Mesendoderm (in vitro differentiated cells): ENCODE measurements at regions not wholly inside any gene's neighbourhood (a gene's known extent, or its start where the extent isn't known, plus 50 kb on each side); places are given as distances from the start of the nearest gene placed in this dataset.

Source experiments
- DNase-seq: peaks from one replicate; pipeline ENCODE4 v3.0.0; 2013
- H2AK5ac ChIP-seq: 2 replicates; pipeline ENCODE4 v1.6.1; 2013; ENCODE audit warnings: low read length, inconsistent platforms
- H2BK120ac ChIP-seq: 2 replicates; pipeline ENCODE4 v1.6.1; 2013; ENCODE audit warnings: low read depth, mild to moderate bottlenecking, low read length, moderate library complexity, mixed read lengths
- H2BK15ac ChIP-seq: replicated peaks from 2 replicates; pipeline ENCODE4 v1.6.1; 2013; ENCODE audit warnings: low read depth, mild to moderate bottlenecking, moderate library complexity
- H2BK5ac ChIP-seq: 2 replicates; pipeline ENCODE4 v1.6.1; 2013; ENCODE audit warnings: low read length, inconsistent platforms
- H3K18ac ChIP-seq: 2 replicates; pipeline ENCODE4 v1.6.1; 2013; ENCODE audit warnings: mild to moderate bottlenecking, low read length, mixed read lengths
- H3K23ac ChIP-seq: one replicate; pipeline ENCODE4 v1.6.1; 2013; ENCODE audit warnings: low read length
- H3K27ac ChIP-seq: 2 replicates; pipeline ENCODE4 v1.5.1; 2013; ENCODE audit warnings: low read depth, mild to moderate bottlenecking, inconsistent platforms, low read length, moderate library complexity
- H3K27me3 ChIP-seq: 2 replicates; pipeline ENCODE4 v1.6.1; 2013; ENCODE audit warnings: low read length, control low read depth, mild to moderate bottlenecking, inconsistent platforms; ENCODE audit not compliant: insufficient read depth, poor library complexity
- H3K36me3 ChIP-seq: 2 replicates; pipeline ENCODE4 v1.6.1; 2013; ENCODE audit warnings: low read length, inconsistent platforms; ENCODE audit not compliant: control insufficient read depth, insufficient read depth
- H3K4ac ChIP-seq: one replicate; pipeline ENCODE4 v1.6.1; 2013; ENCODE audit warnings: low read depth, mild to moderate bottlenecking, low read length, moderate library complexity
- H3K4me1 ChIP-seq: 2 replicates; pipeline ENCODE4 v1.6.1; 2013; ENCODE audit warnings: low read depth, low read length, inconsistent platforms; ENCODE audit not compliant: control insufficient read depth
- H3K4me2 ChIP-seq: 2 replicates; pipeline ENCODE4 v1.6.1; 2013; ENCODE audit warnings: low read length
- H3K4me3 ChIP-seq: 2 replicates; pipeline ENCODE4 v1.5.1; 2013; ENCODE audit warnings: mild to moderate bottlenecking, low read length
- H3K56ac ChIP-seq: one replicate; pipeline ENCODE4 v1.6.1; 2013; ENCODE audit warnings: low read length
- H3K79me1 ChIP-seq: 2 replicates; pipeline ENCODE4 v1.6.1; 2013; ENCODE audit warnings: low read length, inconsistent platforms
- H3K79me2 ChIP-seq: 2 replicates; pipeline ENCODE4 v1.6.1; 2013; ENCODE audit warnings: mild to moderate bottlenecking, low read length; ENCODE audit not compliant: control insufficient read depth, insufficient read depth
- H3K9ac ChIP-seq: 2 replicates; pipeline ENCODE4 v1.6.1; 2013; ENCODE audit warnings: low read length, inconsistent platforms
- H4K5ac ChIP-seq: one replicate; pipeline ENCODE4 v1.6.1; 2013; ENCODE audit warnings: low read length
- H4K8ac ChIP-seq: one replicate; pipeline ENCODE4 v1.6.1; 2013; ENCODE audit warnings: low read depth, mild to moderate bottlenecking, control low read depth, low read length, moderate library complexity
- WGBS: extraction: QIAGEN DNeasy Blood & Tissue Kit; methylation state at CpG from one replicate; pipeline ENCODE4 v1.1.7; 2013; ENCODE audit warnings: low lambda C conversion rate, missing lambda C conversion rate; ENCODE audit not compliant: insufficient coverage; ENCODE audit errors: extremely low coverage; 5-methylcytosine and 5-hydroxymethylcytosine counted together

DNA sequence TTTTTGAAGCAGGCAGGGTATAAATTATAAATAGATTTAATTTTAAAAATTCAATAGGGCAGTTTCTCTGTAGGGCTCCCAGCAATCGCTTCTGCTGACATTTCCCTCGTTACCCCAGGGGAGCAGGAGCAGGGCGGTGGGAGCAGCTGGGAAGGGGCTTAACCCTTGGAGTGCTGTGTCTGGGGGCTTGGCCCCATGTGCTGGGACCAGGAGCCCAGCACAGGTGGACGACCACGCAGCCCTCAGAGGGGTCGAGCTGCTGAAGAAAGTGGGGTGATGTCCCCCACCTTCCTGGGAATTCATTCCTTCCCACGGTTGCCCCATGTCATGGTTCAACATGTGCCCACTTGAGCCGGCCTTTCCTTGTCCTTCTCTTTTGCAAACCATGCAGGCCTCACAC lies 67.5 kb upstream of the STX16 start:
- no peak overlapping the region for H2BK5ac ChIP-seq
- H3K79me2 ChIP-seq: no peaks in the 10 kb centered on the region
- no CpG with 5 or more reads among the region's 8 CpGs for WGBS
- H2BK120ac ChIP-seq: no peak overlapping the region
- no peak overlapping the region for H3K56ac ChIP-seq
- no peak overlapping the region for H4K5ac ChIP-seq
- DNase-seq: no peak
- no peak overlapping the region for H3K4me3 ChIP-seq
- no peak overlapping the region for H4K8ac ChIP-seq
- no peak overlapping the region for H3K18ac ChIP-seq
- H3K9ac ChIP-seq: no peak overlapping the region
- H3K4me2 ChIP-seq: no peak overlapping the region
- no peaks in the 10 kb centered on the region for H3K4me1 ChIP-seq
- no peaks in the 10 kb centered on the region for H3K79me1 ChIP-seq
- no peak overlapping the region for H3K27ac ChIP-seq
- H3K4ac ChIP-seq: no peak overlapping the region
- H3K36me3 ChIP-seq: no peaks in the 10 kb centered on the region
- H3K27me3 ChIP-seq: no peaks in the 10 kb centered on the region
- no peak overlapping the region for H2BK15ac ChIP-seq
- H3K23ac ChIP-seq: no peak overlapping the region
- no peak overlapping the region for H2AK5ac ChIP-seq

DNA sequence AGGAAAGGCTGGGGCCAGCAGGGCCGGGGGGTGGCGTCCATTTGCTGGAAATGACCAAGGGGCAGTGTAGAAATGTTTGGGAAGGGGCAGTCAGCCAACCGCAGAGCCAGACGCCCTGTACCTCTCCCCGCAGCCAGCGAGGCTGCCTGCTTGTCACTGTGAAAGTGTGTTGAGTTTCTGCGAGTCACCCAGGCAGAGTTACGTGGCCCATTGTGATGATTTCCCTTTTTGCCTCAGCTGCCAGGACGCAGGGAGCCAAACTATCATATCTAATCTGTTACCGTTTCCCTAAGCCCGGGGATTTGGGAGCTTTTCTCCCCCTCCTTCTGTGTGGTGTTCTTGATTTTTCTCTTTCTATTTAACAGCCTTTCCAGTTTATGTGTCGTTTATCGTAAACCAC lies 67.9 kb upstream of the STX16 start:
- no peak overlapping the region for H3K56ac ChIP-seq
- no peaks in the 10 kb centered on the region for H3K4me1 ChIP-seq
- no peaks in the 10 kb centered on the region for H3K79me2 ChIP-seq
- no peak overlapping the region for H4K5ac ChIP-seq
- no peak overlapping the region for H3K4me2 ChIP-seq
- H2AK5ac ChIP-seq: no peak overlapping the region
- no CpG with 5 or more reads among the region's 13 CpGs for WGBS
- H3K4me3 ChIP-seq: no peak overlapping the region
- no peaks in the 10 kb centered on the region for H3K79me1 ChIP-seq
- H3K27ac ChIP-seq: no peak overlapping the region
- H3K4ac ChIP-seq: no peak overlapping the region
- H3K18ac ChIP-seq: no peak overlapping the region
- no peak overlapping the region for H4K8ac ChIP-seq
- no peaks in the 10 kb centered on the region for H3K27me3 ChIP-seq
- no peaks in the 10 kb centered on the region for H3K36me3 ChIP-seq
- no peak overlapping the region for H2BK15ac ChIP-seq
- DNase-seq: peak; percentile 31
- H3K9ac ChIP-seq: no peak overlapping the region
- H2BK5ac ChIP-seq: no peak overlapping the region
- H3K23ac ChIP-seq: no peak overlapping the region
- no peak overlapping the region for H2BK120ac ChIP-seq

DNA sequence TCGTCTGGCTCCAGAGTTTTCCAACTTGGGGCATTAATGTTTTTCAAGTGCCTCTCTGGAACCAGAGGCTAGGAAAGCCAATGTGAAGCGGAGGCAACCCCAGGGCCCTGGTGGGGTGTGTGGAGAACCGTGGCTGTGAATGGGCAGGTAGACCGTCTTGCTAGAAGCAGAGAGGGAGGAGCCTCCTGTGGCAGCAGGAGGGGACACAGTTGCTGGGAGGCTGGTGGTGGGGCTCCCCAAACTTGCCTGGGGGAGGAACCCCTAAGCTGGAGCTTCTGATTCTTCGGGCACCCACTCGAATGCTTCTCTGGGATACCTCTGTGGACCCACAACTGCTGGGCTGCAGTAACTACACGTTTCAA lies 65.3 kb upstream of the APCDD1L start:
- Histone ChIP-seq H3K23ac (no peak overlapping the region), H3K4ac (no peak overlapping the region), H2BK15ac (no peak overlapping the region), H3K79me2 (no peaks in the 10 kb centered on the region), H3K18ac (no peak overlapping the region), H3K56ac (no peak overlapping the region), H2BK5ac (no peak overlapping the region), H3K4me3 (no peak overlapping the region), H3K4me1 (no peaks in the 10 kb centered on the region), H4K8ac (no peak overlapping the region), H4K5ac (no peak overlapping the region), H3K27me3 (no peaks in the 10 kb centered on the region), H3K79me1 (no peaks in the 10 kb centered on the region), H3K4me2 (no peak overlapping the region), H2AK5ac (no peak overlapping the region), H2BK120ac (no peak overlapping the region), H3K27ac (no peak overlapping the region), H3K9ac (no peak overlapping the region), H3K36me3 (no peaks in the 10 kb centered on the region)
- DNase-seq: no peak
- WGBS: no CpG with 5 or more reads among the region's 7 CpGs

DNA sequence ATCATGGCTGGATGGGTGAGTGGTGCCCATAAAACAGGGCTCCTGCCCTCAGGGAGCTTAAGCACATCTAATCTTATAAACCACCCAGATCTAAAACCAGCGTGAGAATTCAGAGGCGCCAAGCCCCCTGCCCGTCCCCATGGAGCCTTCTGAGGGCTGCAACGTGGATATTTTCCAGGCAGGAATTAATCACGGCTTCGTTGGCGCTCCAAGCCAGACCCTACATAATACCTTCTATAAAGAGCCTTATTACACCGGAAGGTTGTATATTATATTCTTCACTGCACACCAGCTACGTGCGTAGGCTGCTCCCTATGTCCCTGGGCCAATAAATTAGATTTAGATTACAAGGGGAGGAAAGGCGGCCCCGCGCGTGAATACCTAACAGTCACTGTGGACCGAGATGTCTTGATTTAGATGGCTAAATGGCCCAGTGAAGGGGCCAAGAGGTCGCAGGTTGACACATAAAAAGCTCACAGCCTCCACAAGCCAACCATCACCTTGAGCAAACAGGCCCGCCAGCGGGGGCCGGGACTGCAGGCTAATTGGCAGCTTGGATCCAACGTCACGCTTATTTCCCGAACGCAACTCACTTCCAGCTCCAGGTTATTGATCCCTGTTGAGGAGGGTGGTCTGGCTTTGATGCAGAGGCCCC lies 64.7 kb upstream of the APCDD1L start:
- no peak overlapping the region for H3K23ac ChIP-seq
- no peak overlapping the region for H2BK15ac ChIP-seq
- no peaks in the 10 kb centered on the region for H3K4me1 ChIP-seq
- no CpG with 5 or more reads among the region's 23 CpGs for WGBS
- no peak overlapping the region for H3K4ac ChIP-seq
- no peak overlapping the region for H2BK5ac ChIP-seq
- no peak overlapping the region for H3K9ac ChIP-seq
- no peak overlapping the region for H2AK5ac ChIP-seq
- H3K36me3 ChIP-seq: no peaks in the 10 kb centered on the region
- H3K56ac ChIP-seq: no peak overlapping the region
- no peaks in the 10 kb centered on the region for H3K79me1 ChIP-seq
- no peak for DNase-seq
- H4K8ac ChIP-seq: no peak overlapping the region
- no peak overlapping the region for H3K27ac ChIP-seq
- no peak overlapping the region for H2BK120ac ChIP-seq
- H3K18ac ChIP-seq: no peak overlapping the region
- no peaks in the 10 kb centered on the region for H3K27me3 ChIP-seq
- H3K4me2 ChIP-seq: no peak overlapping the region
- H3K79me2 ChIP-seq: no peaks in the 10 kb centered on the region
- no peak overlapping the region for H4K5ac ChIP-seq
- H3K4me3 ChIP-seq: no peak overlapping the region

DNA sequence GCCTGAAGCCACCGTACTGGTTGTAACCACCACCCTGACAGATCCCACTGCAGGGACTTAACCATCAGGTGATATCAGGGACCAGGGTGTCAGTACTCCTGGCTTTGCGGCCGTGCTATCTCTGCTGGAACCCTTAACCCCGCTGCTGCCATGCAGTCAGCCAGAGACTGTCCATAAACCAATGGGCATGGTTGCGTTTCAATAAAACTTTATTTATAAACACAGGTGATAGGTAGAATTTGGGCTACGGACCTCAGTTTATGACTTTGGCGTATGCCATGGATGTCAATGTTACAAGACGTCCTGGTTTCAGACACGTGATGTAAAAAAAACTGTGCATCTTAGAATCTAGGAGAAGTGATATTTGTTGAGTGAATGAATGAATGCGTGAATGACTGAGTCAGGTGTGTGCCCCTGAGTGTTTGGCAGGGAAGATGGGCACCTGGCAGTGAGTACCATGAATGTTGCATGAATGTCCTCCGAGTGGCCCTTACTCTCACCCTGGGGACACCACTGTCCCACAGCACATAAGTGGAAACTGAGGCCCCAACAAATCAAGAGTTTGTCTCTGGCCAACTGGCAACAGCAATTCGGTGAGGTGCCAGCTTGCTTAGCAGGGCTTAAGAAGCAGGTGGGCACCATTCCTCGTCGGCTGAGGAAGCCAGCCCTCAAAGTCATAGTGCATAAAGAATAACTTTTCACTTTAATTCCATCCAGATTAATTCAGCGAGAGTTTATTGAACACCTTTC lies 64.0 kb upstream of the APCDD1L start:
- Histone ChIP-seq H3K79me1 (no peaks in the 10 kb centered on the region), H3K27ac (no peak overlapping the region), H3K18ac (no peak overlapping the region), H3K27me3 (no peaks in the 10 kb centered on the region), H2BK15ac (no peak overlapping the region), H3K9ac (no peak overlapping the region), H3K4me1 (no peaks in the 10 kb centered on the region), H3K4me2 (no peak overlapping the region), H3K56ac (no peak overlapping the region), H3K23ac (no peak overlapping the region), H3K4ac (no peak overlapping the region), H4K8ac (no peak overlapping the region), H3K36me3 (no peaks in the 10 kb centered on the region), H3K4me3 (no peak overlapping the region), H2BK5ac (no peak overlapping the region), H4K5ac (no peak overlapping the region), H2AK5ac (no peak overlapping the region), H3K79me2 (no peaks in the 10 kb centered on the region), H2BK120ac (no peak overlapping the region)
- DNase-seq: no peak
- no CpG with 5 or more reads among the region's 15 CpGs for WGBS
